ENCODE measurements at regions not wholly inside any gene's neighbourhood (a gene's known extent, or its start where the extent isn't known, plus 50 kb on each side); places are given as distances from the start of the nearest gene placed in this dataset.

- Histone ChIP-seq H3K9me3 (no peaks in the 10 kb centered on the region), H3K4me3 (no peak overlapping the region), H3K27ac (no peak overlapping the region), H3K36me3 (no peaks in the 10 kb centered on the region), H3K4me1 (replicated peaks) (no peaks in the 10 kb centered on the region), H3K27me3 (replicated peaks; ENCODE audit: insufficient read depth) (no peaks in the 10 kb centered on the region)
- TF ChIP-seq POLR2AphosphoS5 (IDR thresholded peaks at IDR 0.05) = peak; percentile 6
- no peak for TF ChIP-seq POLR2A (IDR thresholded peaks at IDR 0.05)
- intact Hi-C loops (cut with DNase I) = no loop called here
- DNase-seq (ENCODE audit: low spot score) = no peak
- WGBS = 65% methylated on average over 3 of the region's 3 CpGs
These were observed 599.5 kb downstream of the PKHD1 start for GRCh38 chr6:51487937-51488336.

- H3K4me1 ChIP-seq (replicated peaks) = peaks cover under 1% of the 10 kb centered on the region
- no peak for DNase-seq (ENCODE audit: low spot score)
- no peaks in the 10 kb centered on the region for H3K36me3 ChIP-seq
- H3K4me3 ChIP-seq = no peak overlapping the region
- TF ChIP-seq POLR2A (IDR thresholded peaks at IDR 0.05) (no peak), POLR2AphosphoS5 (IDR thresholded peaks at IDR 0.05) (no peak)
- 63% methylated on average over 2 of the region's 2 CpGs for WGBS
- H3K9me3 ChIP-seq = no peaks in the 10 kb centered on the region
- H3K27me3 ChIP-seq (replicated peaks; ENCODE audit: insufficient read depth) = no peaks in the 10 kb centered on the region
- H3K27ac ChIP-seq = no peak overlapping the region
- intact Hi-C loops (cut with DNase I) = no loop called here
These were observed 598.3 kb downstream of the PKHD1 start for GRCh38 chr6:51489133-51489532.

GRCh38 chr6:51490101-51490500 lies 597.3 kb downstream of the PKHD1 start:
- Histone ChIP-seq H3K4me1 (replicated peaks) (peaks cover 5% of the 10 kb centered on the region), H3K27me3 (replicated peaks; ENCODE audit: insufficient read depth) (no peaks in the 10 kb centered on the region), H3K36me3 (no peaks in the 10 kb centered on the region), H3K27ac (no peak overlapping the region), H3K9me3 (no peaks in the 10 kb centered on the region), H3K4me3 (no peak overlapping the region)
- DNase-seq (ENCODE audit: low spot score) = no peak
- TF ChIP-seq POLR2A (IDR thresholded peaks at IDR 0.05) (no peak), CTCF (IDR thresholded peaks at IDR 0.05) (no peak), POLR2AphosphoS5 (IDR thresholded peaks at IDR 0.05) (no peak)
- WGBS = 48% methylated on average over 1 of the region's 1 CpG
- intact Hi-C loops (cut with DNase I) = no loop called here

GRCh38 chr6:51494342-51494741 lies 593.1 kb downstream of the PKHD1 start:
- 77% methylated on average over 5 of the region's 5 CpGs for WGBS
- DNase-seq (ENCODE audit: low spot score) = no peak
- peaks cover 5% of the 10 kb centered on the region for H3K4me1 ChIP-seq (replicated peaks)
- TF ChIP-seq POLR2A (IDR thresholded peaks at IDR 0.05) (no peak), CTCF (IDR thresholded peaks at IDR 0.05) (peak in 1 of 4 experiments; percentile 34), POLR2AphosphoS5 (IDR thresholded peaks at IDR 0.05) (no peak)
- intact Hi-C loops (cut with DNase I) = no loop called here
- H3K27ac ChIP-seq = no peak overlapping the region
- no peak overlapping the region for H3K4me3 ChIP-seq
- H3K36me3 ChIP-seq = no peaks in the 10 kb centered on the region
- H3K27me3 ChIP-seq (replicated peaks; ENCODE audit: insufficient read depth) = no peaks in the 10 kb centered on the region
- H3K9me3 ChIP-seq = no peaks in the 10 kb centered on the region

- Histone ChIP-seq H3K27ac (peak overlapping the region in 1 of 2 donors; percentile 24), H3K9me3 (no peaks in the 10 kb centered on the region), H3K27me3 (replicated peaks; ENCODE audit: insufficient read depth) (no peaks in the 10 kb centered on the region), H3K36me3 (no peaks in the 10 kb centered on the region), H3K4me3 (no peak overlapping the region), H3K4me1 (replicated peaks) (peaks cover 5% of the 10 kb centered on the region)
- WGBS = 18% methylated on average over 4 of the region's 4 CpGs
- intact Hi-C loops (cut with DNase I) = no loop called here
- TF ChIP-seq POLR2AphosphoS5 (IDR thresholded peaks at IDR 0.05) (no peak), CTCF (IDR thresholded peaks at IDR 0.05) (no peak), POLR2A (IDR thresholded peaks at IDR 0.05) (no peak)
- no peak for DNase-seq (ENCODE audit: low spot score)
These were observed 592.3 kb downstream of the PKHD1 start for GRCh38 chr6:51495096-51495495.

- 52% methylated on average over 3 of the region's 3 CpGs for WGBS
- TF ChIP-seq POLR2A (IDR thresholded peaks at IDR 0.05) = no peak
- no peak for TF ChIP-seq CTCF (IDR thresholded peaks at IDR 0.05)
- TF ChIP-seq POLR2AphosphoS5 (IDR thresholded peaks at IDR 0.05) = no peak
These were observed 591.6 kb downstream of the PKHD1 start for GRCh38 chr6:51495610-51496396.

More at GRCh38 chr6:51495610-51496396, 591.6 kb downstream of the PKHD1 start:
- no peak for DNase-seq (ENCODE audit: low spot score)
- no peaks in the 10 kb centered on the region for H3K36me3 ChIP-seq
- H3K4me1 ChIP-seq (replicated peaks) = peaks cover 5% of the 10 kb centered on the region
- no peak overlapping the region for H3K4me3 ChIP-seq
- peak overlapping the region in 1 of 2 donors; percentile 24 for H3K27ac ChIP-seq
- no peaks in the 10 kb centered on the region for H3K27me3 ChIP-seq (replicated peaks; ENCODE audit: insufficient read depth)
- intact Hi-C loops (cut with DNase I) = no loop called here
- no peaks in the 10 kb centered on the region for H3K9me3 ChIP-seq

All from prostate gland (tissue), 2 donors.